ENCODE measurements at regions not wholly inside any gene's neighbourhood (a gene's known extent, or its start where the extent isn't known, plus 50 kb on each side); places are given as distances from the start of the nearest gene placed in this dataset.

GRCh38 chr13:82751206-82751605 lies 1131.1 kb downstream of the SLITRK1 start:
- TF ChIP-seq POLR2AphosphoS5 (IDR thresholded peaks at IDR 0.05): no peak
- TF ChIP-seq CTCF (IDR thresholded peaks at IDR 0.05): no peak
- no peak for TF ChIP-seq EP300 (IDR thresholded peaks at IDR 0.05)

Measured in gastroesophageal sphincter (tissue), 3 donors.